ENCODE measurements at regions not wholly inside any gene's neighbourhood (a gene's known extent, or its start where the extent isn't known, plus 50 kb on each side); places are given as distances from the start of the nearest gene placed in this dataset.

DNA sequence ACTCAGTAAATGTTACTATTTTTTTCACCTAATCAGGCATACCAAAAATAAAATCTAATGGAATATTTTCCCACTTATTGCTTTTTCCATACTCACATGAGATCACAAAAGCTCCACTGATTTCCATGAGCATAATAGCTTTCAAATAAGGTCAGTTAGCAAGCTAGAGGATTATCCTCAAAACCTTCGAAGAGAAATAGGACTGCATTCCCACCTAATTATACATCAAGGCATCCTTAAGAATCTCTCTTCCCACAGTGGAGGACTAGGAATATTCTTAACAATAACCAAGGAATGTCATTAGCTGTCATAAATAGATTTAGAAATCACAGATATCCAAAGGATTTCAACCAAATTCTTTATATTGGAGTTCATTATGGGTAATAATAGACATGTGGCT, 127.9 kb upstream of the STT3B start:
- no peak for DNase-seq

GRCh38 chr3:31405515-31405914, 127.2 kb upstream of the STT3B start:
- DNase-seq: no peak

- no peak for DNase-seq
These were observed 125.8 kb upstream of the STT3B start for GRCh38 chr3:31406896-31407295.

- no peak for DNase-seq
These were observed 125.1 kb upstream of the STT3B start for GRCh38 chr3:31407665-31408064.

GRCh38 chr3:31408720-31409119, 124.0 kb upstream of the STT3B start:
- no peak for DNase-seq

GRCh38 chr3:31409389-31409788, 123.3 kb upstream of the STT3B start:
- no peak for DNase-seq

DNA sequence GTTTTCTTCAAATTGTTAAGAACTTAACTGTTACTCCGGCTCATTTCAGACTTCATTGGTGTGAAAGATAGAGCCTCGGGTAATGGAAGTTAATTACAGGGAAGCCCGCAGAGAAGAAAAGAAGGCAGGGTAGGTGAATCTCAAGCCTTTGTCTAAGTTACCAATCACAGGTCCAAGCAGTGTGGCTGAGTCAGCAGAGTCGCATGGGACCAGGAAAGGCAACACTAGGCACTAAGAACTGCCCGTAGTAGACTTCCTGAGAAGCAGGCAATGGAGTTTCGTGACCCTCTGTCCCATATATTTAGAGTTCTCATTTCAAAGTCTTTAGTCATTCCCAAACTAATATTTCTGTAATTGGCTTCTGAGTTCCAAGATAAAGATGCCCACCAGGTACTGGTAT, 122.9 kb upstream of the STT3B start:
- DNase-seq: no peak

DNA sequence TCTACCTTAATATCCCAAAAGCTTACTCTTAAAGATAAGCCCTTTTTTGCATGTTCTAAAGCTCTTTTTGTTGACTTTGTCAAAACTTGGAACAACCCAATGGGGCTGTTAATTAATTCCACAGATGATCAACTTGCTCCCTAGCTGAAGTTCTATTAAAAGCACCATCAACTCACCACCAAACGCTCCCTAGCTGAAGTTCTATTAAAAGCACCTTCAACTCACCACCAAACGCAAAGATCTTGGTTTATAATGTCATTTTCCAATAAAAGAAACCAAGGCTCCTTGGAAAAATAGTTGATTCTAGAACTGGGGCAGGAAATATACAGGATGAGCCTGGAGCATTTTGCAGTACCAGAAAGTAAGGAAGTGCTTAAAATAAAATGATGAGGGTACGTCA, 122.3 kb upstream of the STT3B start:
- no peak for DNase-seq

GRCh38 chr3:31412832-31413231, 119.9 kb upstream of the STT3B start:
- no peak for DNase-seq

DNA sequence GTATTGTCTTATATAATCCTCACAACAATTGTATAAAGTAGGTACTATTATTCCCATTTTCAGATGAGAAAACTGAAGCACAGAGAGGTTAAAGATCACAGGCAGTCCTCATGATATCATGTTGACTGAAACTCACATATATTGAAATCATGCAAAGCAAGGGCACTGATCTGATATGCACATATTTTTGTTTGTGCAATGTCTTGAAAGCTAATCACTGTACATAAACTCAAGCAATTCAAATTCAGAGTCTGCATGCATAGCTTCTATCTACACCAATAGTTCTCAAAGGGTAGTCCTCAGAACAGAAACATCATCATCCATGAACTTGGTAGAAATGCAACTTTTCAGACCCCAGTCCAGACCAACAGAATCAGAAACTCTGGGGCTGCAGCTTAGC, 119.2 kb upstream of the STT3B start:
- DNase-seq: no peak

- DNase-seq: no peak
These were observed 115.7 kb upstream of the STT3B start for GRCh38 chr3:31416980-31417379.

GRCh38 chr3:31417486-31417885, 115.2 kb upstream of the STT3B start:
- no peak for DNase-seq

GRCh38 chr3:31420311-31420710, 112.4 kb upstream of the STT3B start:
- no peak for DNase-seq

GRCh38 chr3:31421314-31422048, 111.2 kb upstream of the STT3B start:
- DNase-seq: no peak

DNA sequence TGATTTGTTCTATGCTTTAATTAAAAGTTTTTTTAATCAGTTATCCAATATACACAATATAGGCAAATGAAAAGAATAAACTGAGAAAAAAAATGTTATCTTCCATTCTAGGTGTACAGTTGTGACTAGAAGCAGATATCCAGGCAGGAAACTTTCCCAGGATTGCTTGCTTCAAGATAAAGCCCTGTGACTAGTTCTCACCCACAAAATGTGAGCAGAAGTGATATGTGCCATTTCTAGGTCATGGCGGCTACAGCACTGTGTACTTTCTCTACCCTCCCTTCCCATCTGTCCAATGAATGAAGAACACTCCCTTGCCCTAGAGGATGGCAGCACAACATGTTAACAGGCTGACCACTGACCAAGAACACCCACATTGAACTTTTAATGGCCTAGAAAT, 110.5 kb upstream of the STT3B start:
- DNase-seq: no peak

GRCh38 chr3:31423482-31423881, 109.2 kb upstream of the STT3B start:
- DNase-seq: no peak

DNA sequence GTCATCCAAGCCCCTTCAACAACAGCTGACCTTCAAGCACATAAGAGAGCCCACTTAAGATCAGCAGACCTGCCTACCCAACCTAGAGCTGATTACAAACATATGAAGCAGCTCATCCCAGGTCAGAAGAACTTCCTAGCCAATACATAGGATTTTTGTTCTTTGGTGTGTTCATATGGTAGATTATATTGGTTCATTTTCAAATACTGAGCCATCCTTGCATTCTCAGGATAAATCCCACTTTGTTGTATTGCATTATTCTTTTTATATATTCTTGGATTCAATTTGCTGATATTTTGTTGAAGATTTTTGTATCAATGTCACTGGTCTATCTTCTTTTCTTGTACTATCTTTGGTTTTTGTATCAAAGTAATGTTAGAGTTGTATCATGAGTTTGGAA, 107.3 kb upstream of the STT3B start:
- DNase-seq: no peak

- no peak for DNase-seq
These were observed 105.1 kb upstream of the STT3B start for GRCh38 chr3:31427623-31428022.

DNA sequence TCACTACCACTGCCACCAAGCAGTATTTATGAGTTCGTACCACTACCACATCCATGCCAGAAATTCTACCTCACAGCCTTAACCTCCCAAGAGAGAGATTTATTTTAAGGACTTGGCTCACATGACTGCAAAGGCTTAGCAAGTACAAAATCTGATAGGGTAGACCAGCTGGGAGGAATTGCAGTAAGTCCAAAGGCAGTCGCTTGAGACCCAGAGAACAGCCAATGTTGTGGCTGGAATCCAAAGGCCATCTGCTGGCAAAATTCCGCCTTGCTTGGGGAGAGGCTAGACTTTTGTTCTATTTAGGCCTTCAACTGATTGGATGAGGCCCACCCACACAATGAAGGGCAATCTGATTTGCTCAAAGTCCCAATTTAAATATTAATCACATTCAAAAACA, 101.4 kb upstream of the STT3B start:
- no peak for DNase-seq

DNA sequence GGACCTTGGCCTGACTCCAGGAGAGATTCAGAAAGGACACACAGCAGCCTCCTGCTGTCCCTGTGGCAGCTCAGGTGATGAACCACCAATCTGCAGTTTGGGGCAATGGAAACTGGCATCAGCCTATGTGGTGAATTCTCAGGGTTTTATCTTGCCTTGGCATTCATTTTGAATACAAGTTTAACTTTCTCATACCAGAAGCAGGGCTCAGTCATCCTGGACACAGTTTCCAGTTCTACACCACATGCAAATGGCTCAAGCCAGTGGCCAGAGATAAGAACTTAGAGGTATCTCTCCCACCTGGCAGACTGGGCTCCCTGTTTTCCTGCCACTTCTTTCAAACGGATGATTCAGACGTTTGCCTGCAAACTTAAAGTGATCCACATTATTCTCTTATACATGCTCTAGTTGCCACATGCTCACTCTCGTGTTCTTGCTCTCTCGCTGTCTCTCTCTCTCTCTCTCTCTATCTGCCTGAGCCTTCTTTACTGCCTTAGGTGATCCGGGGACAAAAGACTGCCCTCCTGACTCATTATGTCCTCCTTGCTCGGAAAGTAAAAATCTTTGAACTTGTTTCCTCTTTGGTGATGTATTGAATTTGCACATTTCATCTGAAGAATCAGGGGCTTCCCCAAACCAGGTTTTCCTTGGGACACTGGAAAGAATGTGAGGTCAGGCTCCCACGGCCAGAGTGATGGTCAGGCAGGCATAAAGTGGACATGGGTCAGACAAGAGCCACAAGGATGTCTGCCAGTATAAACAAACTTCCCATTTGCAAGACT, 99.6 kb upstream of the STT3B start:
- DNase-seq: no peak

- DNase-seq: no peak
These were observed 99.1 kb upstream of the STT3B start for GRCh38 chr3:31433679-31433992.

- DNase-seq: no peak
These were observed 97.9 kb upstream of the STT3B start for GRCh38 chr3:31434819-31435218.

- no peak for DNase-seq
These were observed 95.9 kb upstream of the STT3B start for GRCh38 chr3:31436830-31437229.

DNA sequence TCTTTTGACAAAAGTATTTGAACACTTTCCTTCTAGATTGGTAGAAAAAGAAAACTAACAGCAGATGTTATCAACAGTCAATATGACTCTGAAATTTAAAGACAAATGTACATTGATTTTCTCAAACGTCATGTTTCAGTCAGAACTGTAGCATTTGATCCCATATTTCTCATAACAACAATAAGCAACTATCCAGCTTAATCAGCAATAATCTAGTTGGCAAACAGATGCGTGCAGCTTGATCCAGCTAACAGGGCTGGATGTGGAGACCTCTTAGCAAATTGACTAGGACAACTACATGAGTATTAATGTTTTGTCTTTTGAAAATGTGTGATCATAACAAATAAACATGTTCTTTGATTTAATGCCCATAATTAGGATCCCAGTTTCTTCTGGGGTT, 94.0 kb upstream of the STT3B start:
- no peak for DNase-seq
